HL-60 (cell line): ENCODE measurements at regions not wholly inside any gene's neighbourhood (a gene's known extent, or its start where the extent isn't known, plus 50 kb on each side); places are given as distances from the start of the nearest gene placed in this dataset.

Source experiments
- GABPA ChIP-seq: IDR thresholded peaks from 2 replicates; pipeline ENCODE4 v1.6.1; 2012; ENCODE audit warnings: low read depth
- POLR2AphosphoS5 ChIP-seq: IDR thresholded peaks from 2 replicates; pipeline ENCODE4 v1.6.1; 2012; ENCODE audit warnings: low read depth
- SPI1 ChIP-seq: IDR thresholded peaks from 2 replicates; pipeline ENCODE4 v1.6.1; 2012; ENCODE audit warnings: low read depth, mild to moderate bottlenecking, borderline replicate concordance
- TF ChIP-seq, protein P1 (sequence below): IDR thresholded peaks from one replicate; pipeline ENCODE4 v1.5.1; 2011; ENCODE audit warnings: low read length, control low read depth, inconsistent platforms; ENCODE audit not compliant: insufficient read depth
- TF ChIP-seq, protein P2 (sequence below): IDR thresholded peaks from 2 replicates; pipeline ENCODE4 v1.6.1; 2012; ENCODE audit warnings: low read depth; ENCODE audit not compliant: insufficient replicate concordance

DNA sequence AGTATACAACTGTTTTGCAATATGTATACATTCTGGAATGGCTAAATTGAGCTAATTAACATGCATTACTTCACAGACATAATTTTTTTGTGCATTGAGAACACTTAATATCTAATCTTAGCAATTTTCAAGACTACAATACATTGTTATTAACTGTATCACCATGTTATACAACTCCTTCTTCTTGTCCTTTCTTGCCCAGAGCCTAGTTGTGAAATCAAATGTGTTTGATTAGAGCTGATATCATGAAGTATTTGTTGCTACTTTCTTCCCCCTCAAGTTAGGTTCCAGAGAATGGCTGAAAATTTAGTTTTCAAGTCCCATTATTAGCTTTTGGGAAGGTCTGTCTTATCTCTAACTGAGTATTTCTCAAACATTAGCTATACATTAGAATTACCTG is 607.8 kb downstream of the PSAT1 start:
- TF ChIP-seq, protein P1, sequence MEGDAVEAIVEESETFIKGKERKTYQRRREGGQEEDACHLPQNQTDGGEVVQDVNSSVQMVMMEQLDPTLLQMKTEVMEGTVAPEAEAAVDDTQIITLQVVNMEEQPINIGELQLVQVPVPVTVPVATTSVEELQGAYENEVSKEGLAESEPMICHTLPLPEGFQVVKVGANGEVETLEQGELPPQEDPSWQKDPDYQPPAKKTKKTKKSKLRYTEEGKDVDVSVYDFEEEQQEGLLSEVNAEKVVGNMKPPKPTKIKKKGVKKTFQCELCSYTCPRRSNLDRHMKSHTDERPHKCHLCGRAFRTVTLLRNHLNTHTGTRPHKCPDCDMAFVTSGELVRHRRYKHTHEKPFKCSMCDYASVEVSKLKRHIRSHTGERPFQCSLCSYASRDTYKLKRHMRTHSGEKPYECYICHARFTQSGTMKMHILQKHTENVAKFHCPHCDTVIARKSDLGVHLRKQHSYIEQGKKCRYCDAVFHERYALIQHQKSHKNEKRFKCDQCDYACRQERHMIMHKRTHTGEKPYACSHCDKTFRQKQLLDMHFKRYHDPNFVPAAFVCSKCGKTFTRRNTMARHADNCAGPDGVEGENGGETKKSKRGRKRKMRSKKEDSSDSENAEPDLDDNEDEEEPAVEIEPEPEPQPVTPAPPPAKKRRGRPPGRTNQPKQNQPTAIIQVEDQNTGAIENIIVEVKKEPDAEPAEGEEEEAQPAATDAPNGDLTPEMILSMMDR, result no peak
- TF ChIP-seq POLR2AphosphoS5 (no peak), GABPA (no peak), SPI1 (no peak)
- TF ChIP-seq, protein P2, sequence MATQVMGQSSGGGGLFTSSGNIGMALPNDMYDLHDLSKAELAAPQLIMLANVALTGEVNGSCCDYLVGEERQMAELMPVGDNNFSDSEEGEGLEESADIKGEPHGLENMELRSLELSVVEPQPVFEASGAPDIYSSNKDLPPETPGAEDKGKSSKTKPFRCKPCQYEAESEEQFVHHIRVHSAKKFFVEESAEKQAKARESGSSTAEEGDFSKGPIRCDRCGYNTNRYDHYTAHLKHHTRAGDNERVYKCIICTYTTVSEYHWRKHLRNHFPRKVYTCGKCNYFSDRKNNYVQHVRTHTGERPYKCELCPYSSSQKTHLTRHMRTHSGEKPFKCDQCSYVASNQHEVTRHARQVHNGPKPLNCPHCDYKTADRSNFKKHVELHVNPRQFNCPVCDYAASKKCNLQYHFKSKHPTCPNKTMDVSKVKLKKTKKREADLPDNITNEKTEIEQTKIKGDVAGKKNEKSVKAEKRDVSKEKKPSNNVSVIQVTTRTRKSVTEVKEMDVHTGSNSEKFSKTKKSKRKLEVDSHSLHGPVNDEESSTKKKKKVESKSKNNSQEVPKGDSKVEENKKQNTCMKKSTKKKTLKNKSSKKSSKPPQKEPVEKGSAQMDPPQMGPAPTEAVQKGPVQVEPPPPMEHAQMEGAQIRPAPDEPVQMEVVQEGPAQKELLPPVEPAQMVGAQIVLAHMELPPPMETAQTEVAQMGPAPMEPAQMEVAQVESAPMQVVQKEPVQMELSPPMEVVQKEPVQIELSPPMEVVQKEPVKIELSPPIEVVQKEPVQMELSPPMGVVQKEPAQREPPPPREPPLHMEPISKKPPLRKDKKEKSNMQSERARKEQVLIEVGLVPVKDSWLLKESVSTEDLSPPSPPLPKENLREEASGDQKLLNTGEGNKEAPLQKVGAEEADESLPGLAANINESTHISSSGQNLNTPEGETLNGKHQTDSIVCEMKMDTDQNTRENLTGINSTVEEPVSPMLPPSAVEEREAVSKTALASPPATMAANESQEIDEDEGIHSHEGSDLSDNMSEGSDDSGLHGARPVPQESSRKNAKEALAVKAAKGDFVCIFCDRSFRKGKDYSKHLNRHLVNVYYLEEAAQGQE, result no peak
